IgD-negative memory B cell (primary cell): ENCODE measurements at regions not wholly inside any gene's neighbourhood (a gene's known extent, or its start where the extent isn't known, plus 50 kb on each side); places are given as distances from the start of the nearest gene placed in this dataset.

Source experiments
- H3K27ac Mint-ChIP-seq, 3 donors: one replicate each; pipeline ENCODE4 v1.8.0; 2020 to 2022; ENCODE audit warnings: mild to moderate bottlenecking in 3 of 3, mixed read lengths in 3 of 3, moderate library complexity in 1 of 3
- H3K27me3 Mint-ChIP-seq: one replicate; pipeline ENCODE4 v1.8.0; 2021; ENCODE audit warnings: mixed read lengths
- H3K36me3 Mint-ChIP-seq: one replicate; pipeline ENCODE4 v1.8.0; 2020; ENCODE audit warnings: mild to moderate bottlenecking, mixed read lengths
- H3K4me1 Mint-ChIP-seq, 3 donors: one replicate each; pipeline ENCODE4 v1.8.0; 2020 to 2022; ENCODE audit warnings: mixed read lengths in 3 of 3, mild to moderate bottlenecking in 1 of 3
- H3K4me3 Mint-ChIP-seq, 4 donors: one replicate each; pipeline ENCODE4 v1.8.0; 2020 to 2022; ENCODE audit warnings: mild to moderate bottlenecking in 4 of 4, mixed read lengths in 4 of 4, moderate library complexity in 3 of 4
- H3K9me3 Mint-ChIP-seq, 3 donors: one replicate each; pipeline ENCODE4 v1.8.0; 2020 to 2021; ENCODE audit warnings: mixed read lengths in 3 of 3, mild to moderate bottlenecking in 1 of 3

- no peak overlapping the region for H3K4me3 Mint-ChIP-seq
- peaks cover 0 to 4% (median 0%) of the 10 kb centered on the region in 3 donors for H3K4me1 Mint-ChIP-seq
- no peaks in the 10 kb centered on the region for H3K27me3 Mint-ChIP-seq
Observed at GRCh38 chr20:19081937-19082336, 130.5 kb upstream of the SLC24A3 start.

GRCh38 chr20:19083136-19083621, 129.3 kb upstream of the SLC24A3 start:
- Mint-ChIP-seq H3K36me3 (no peaks in the 10 kb centered on the region), H3K27ac (no peak overlapping the region), H3K4me3 (no peak overlapping the region), H3K27me3 (no peaks in the 10 kb centered on the region), H3K9me3 (peaks cover 0 to 8% (median 0%) of the 10 kb centered on the region in 3 donors), H3K4me1 (no peaks in the 10 kb centered on the region)

More at GRCh38 chr20:19081937-19082336, 130.5 kb upstream of the SLC24A3 start:
- H3K27ac Mint-ChIP-seq, result no peak overlapping the region
- no peaks in the 10 kb centered on the region for H3K36me3 Mint-ChIP-seq
- H3K9me3 Mint-ChIP-seq, result peaks cover 0 to 8% (median 0%) of the 10 kb centered on the region in 3 donors

DNA sequence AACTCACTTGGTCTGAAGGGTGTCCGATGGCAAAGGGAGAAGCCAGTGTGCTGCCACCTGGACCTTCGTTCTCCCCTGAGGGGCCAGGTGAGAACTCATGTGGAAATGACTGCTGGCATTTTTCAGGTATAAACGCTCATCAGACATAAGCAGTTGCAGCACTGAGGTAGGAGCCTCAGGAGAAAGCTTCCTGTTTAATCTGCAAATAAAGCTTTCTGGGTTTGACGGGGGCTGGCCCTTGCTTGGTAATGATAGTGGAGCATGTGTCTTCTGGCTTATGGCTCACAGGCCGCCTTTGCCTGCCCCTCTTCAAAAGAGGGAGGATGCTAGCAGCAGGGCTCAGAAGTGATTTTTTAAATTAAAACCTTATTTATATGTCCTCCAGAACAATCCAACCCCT, 122.1 kb upstream of the SLC24A3 start:
- Mint-ChIP-seq H3K36me3 (no peaks in the 10 kb centered on the region), H3K4me3 (no peak overlapping the region)

GRCh38 chr20:19094959-19095541, 117.4 kb upstream of the SLC24A3 start:
- peaks cover 0 to 3% (median 3%) of the 10 kb centered on the region in 3 donors for H3K9me3 Mint-ChIP-seq
- no peaks in the 10 kb centered on the region for H3K36me3 Mint-ChIP-seq
- H3K27ac Mint-ChIP-seq, result no peak overlapping the region
- peaks cover 9% of the 10 kb centered on the region for H3K27me3 Mint-ChIP-seq
- H3K4me1 Mint-ChIP-seq, result peaks cover 0 to 7% (median 0%) of the 10 kb centered on the region in 3 donors
- H3K4me3 Mint-ChIP-seq, result no peak overlapping the region

More for the DNA sequence above, 122.1 kb upstream of the SLC24A3 start:
- H3K27me3 Mint-ChIP-seq, result peaks cover 7% of the 10 kb centered on the region
- H3K4me1 Mint-ChIP-seq, result no peaks in the 10 kb centered on the region
- no peak overlapping the region for H3K27ac Mint-ChIP-seq
- peaks cover 0 to 3% (median 3%) of the 10 kb centered on the region in 3 donors for H3K9me3 Mint-ChIP-seq

DNA sequence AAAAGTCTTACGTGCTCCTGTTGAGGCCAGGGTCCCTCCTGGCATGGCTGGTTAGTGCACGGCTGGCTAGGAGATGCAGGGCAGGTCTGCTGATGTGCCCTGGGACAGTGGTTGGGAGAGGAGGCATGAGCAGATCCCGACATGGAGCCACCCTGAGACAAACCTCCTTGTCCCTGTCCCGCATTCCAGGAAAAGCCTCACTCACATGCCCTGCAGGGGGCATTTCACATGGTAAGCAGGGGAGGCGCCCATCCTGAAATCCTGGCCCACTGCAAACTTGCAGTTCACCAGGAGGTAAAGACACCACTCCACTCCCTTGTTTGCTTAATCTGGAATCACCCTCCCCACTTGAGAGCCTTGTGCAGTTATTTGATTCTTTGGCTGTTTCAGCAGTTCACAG, 116.7 kb upstream of the SLC24A3 start:
- Mint-ChIP-seq H3K9me3 (peaks cover 0 to 3% (median 2%) of the 10 kb centered on the region in 3 donors), H3K36me3 (no peaks in the 10 kb centered on the region), H3K4me1 (peaks cover 0 to 7% (median 0%) of the 10 kb centered on the region in 3 donors), H3K27me3 (peaks cover 8% of the 10 kb centered on the region), H3K4me3 (no peak overlapping the region), H3K27ac (no peak overlapping the region)

DNA sequence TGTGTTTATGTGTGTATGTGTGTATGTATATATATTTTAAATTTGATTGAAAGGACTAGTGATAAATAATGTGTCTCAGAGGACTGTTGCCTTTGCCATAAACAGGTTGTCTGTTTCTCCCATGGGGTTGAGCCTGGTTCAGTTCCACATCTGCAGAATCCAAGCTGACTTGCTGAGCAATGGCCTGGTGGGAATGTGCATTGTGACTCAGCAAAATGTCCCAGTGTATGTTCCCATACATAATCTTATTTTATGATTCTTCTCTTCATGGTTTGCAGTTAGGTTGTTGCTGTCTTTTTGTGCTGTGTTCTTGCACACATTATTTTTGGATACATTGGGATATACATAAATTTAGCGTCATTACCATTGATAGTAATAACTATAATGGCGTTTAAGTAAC, 115.6 kb upstream of the SLC24A3 start:
- Mint-ChIP-seq H3K36me3 (no peaks in the 10 kb centered on the region), H3K9me3 (peaks cover 0 to 3% (median 2%) of the 10 kb centered on the region in 3 donors), H3K4me1 (peaks cover 0 to 7% (median 0%) of the 10 kb centered on the region in 3 donors), H3K27me3 (peaks cover 2% of the 10 kb centered on the region), H3K4me3 (no peak overlapping the region), H3K27ac (no peak overlapping the region)

- H3K36me3 Mint-ChIP-seq, result no peaks in the 10 kb centered on the region
- H3K4me1 Mint-ChIP-seq, result peaks cover 0 to 7% (median 0%) of the 10 kb centered on the region in 3 donors
- H3K4me3 Mint-ChIP-seq, result no peak overlapping the region
- no peak overlapping the region for H3K27ac Mint-ChIP-seq
- peaks cover 0 to 2% (median 0%) of the 10 kb centered on the region in 3 donors for H3K9me3 Mint-ChIP-seq
- peaks cover 2% of the 10 kb centered on the region for H3K27me3 Mint-ChIP-seq
Observed at GRCh38 chr20:19098117-19098516, 114.3 kb upstream of the SLC24A3 start.

DNA sequence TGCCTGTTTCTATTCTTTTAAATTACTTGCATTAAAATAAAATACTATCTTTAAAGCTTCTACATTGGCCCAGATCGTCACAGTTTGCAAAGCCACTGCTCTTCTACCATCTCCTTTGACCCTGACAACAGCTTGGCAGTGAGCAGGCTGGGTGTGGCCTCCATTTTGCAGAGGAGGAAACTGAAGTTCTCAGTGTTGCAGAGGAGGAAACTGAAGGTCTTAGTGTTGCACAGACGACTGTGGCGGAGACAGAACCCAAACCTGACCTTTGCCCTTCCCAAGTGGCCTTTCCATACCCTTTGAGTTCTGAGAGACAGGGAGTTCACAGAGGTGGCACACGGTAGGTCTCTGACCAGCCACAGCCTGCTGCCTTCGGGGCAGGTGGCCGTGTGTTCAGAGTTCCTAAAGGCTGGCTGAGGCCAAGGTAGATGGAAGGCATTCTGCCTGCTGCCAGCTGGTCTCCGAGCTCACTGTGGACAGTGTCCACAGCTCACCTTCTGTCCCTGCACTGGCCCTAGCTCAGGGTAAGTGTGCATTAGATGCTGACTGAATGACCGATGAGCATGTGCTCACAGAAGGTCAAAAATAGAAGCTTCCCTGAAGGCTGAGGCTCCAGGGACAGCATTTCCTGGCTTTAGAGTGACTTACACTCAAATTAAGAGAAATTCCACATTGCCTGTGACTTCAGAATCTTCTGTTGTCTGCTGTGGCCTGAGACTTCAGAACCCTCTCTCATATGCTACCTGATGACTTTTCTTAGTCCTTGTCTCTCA, 113.5 kb upstream of the SLC24A3 start:
- H3K27ac Mint-ChIP-seq, result peak overlapping the region in 1 of 3 donors; percentile 47
- no peak overlapping the region for H3K4me3 Mint-ChIP-seq
- H3K36me3 Mint-ChIP-seq, result no peaks in the 10 kb centered on the region
- H3K4me1 Mint-ChIP-seq, result peaks cover 0 to 7% (median 0%) of the 10 kb centered on the region in 3 donors
- peaks cover 0 to 2% (median 0%) of the 10 kb centered on the region in 3 donors for H3K9me3 Mint-ChIP-seq
- H3K27me3 Mint-ChIP-seq, result peaks cover 2% of the 10 kb centered on the region

GRCh38 chr20:19099596-19100545, 112.6 kb upstream of the SLC24A3 start:
- H3K9me3 Mint-ChIP-seq, result peaks cover 0 to 2% (median 0%) of the 10 kb centered on the region in 3 donors
- no peak overlapping the region for H3K4me3 Mint-ChIP-seq
- H3K4me1 Mint-ChIP-seq, result peaks cover 0 to 7% (median 0%) of the 10 kb centered on the region in 3 donors
- no peaks in the 10 kb centered on the region for H3K36me3 Mint-ChIP-seq
- peaks cover 2% of the 10 kb centered on the region for H3K27me3 Mint-ChIP-seq
- H3K27ac Mint-ChIP-seq, result no peak overlapping the region

- H3K27ac Mint-ChIP-seq, result no peak overlapping the region
- peaks cover 0 to 3% (median 0%) of the 10 kb centered on the region in 3 donors for H3K9me3 Mint-ChIP-seq
- peaks cover 2% of the 10 kb centered on the region for H3K27me3 Mint-ChIP-seq
- H3K4me3 Mint-ChIP-seq, result no peak overlapping the region
- H3K36me3 Mint-ChIP-seq, result no peaks in the 10 kb centered on the region
- peaks cover 0 to 7% (median 0%) of the 10 kb centered on the region in 3 donors for H3K4me1 Mint-ChIP-seq
Observed at GRCh38 chr20:19100975-19101374, 111.5 kb upstream of the SLC24A3 start.

DNA sequence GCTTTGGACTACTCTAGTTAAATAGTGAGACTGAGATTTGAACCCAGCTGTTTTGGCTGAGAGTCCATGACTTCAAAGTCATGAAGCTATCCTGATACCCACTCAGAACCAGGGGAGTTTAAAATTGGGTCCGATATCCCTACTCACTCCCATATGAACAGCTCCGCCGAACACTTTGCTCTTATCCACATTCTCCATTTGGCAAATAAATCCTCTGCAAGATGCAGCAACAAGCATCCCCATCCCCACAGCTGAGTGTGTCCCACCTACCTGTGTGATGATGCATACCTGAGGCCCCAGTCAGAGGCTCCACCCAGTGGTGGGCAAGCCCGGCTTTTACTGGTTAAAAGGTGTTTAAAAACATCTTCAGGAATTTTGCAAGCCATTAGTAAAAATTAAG, 108.3 kb upstream of the SLC24A3 start:
- peaks cover 0 to 3% (median 0%) of the 10 kb centered on the region in 3 donors for H3K9me3 Mint-ChIP-seq
- no peaks in the 10 kb centered on the region for H3K36me3 Mint-ChIP-seq
- H3K27me3 Mint-ChIP-seq, result peaks cover 2% of the 10 kb centered on the region
- H3K27ac Mint-ChIP-seq, result no peak overlapping the region
- H3K4me1 Mint-ChIP-seq, result peaks cover 0 to 4% (median 0%) of the 10 kb centered on the region in 3 donors
- no peak overlapping the region for H3K4me3 Mint-ChIP-seq

DNA sequence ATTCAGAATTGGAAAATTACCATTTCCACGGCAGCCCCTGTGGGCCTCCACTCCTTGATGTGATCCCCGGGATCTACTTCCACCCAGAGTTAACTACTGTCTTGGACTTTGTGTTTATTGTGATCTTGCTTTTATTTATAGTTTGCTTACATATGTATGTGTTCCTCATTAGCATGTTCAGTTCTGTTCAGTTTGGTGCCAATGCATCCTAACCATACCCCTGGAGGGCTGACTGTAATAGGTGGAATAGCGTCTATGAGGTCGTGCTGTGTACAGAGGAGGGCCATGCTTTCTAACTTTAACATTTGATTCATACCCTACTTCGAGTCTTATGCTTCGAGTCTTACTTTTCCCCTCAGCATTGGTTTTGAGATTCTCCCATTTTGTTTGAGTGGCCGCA, 104.3 kb upstream of the SLC24A3 start:
- H3K9me3 Mint-ChIP-seq, result peaks cover 0 to 1% (median 0%) of the 10 kb centered on the region in 3 donors
- H3K27ac Mint-ChIP-seq, result no peak overlapping the region
- no peaks in the 10 kb centered on the region for H3K27me3 Mint-ChIP-seq
- no peaks in the 10 kb centered on the region for H3K4me1 Mint-ChIP-seq
- H3K4me3 Mint-ChIP-seq, result no peak overlapping the region
- H3K36me3 Mint-ChIP-seq, result no peaks in the 10 kb centered on the region

- no peak overlapping the region for H3K27ac Mint-ChIP-seq
- no peak overlapping the region for H3K4me3 Mint-ChIP-seq
- no peaks in the 10 kb centered on the region for H3K9me3 Mint-ChIP-seq
- H3K4me1 Mint-ChIP-seq, result peaks cover 0 to 10% (median 2%) of the 10 kb centered on the region in 3 donors
- no peaks in the 10 kb centered on the region for H3K27me3 Mint-ChIP-seq
- H3K36me3 Mint-ChIP-seq, result no peaks in the 10 kb centered on the region
Observed at GRCh38 chr20:19110285-19110684, 102.2 kb upstream of the SLC24A3 start.

- H3K9me3 Mint-ChIP-seq, result no peaks in the 10 kb centered on the region
- no peaks in the 10 kb centered on the region for H3K27me3 Mint-ChIP-seq
- no peak overlapping the region for H3K4me3 Mint-ChIP-seq
- peaks cover 0 to 10% (median 2%) of the 10 kb centered on the region in 3 donors for H3K4me1 Mint-ChIP-seq
- H3K27ac Mint-ChIP-seq, result no peak overlapping the region
- H3K36me3 Mint-ChIP-seq, result no peaks in the 10 kb centered on the region
Observed at GRCh38 chr20:19110881-19111460, 101.5 kb upstream of the SLC24A3 start.
